NCI-H82 treated with DMSO at 0.1 percent for 48 hours (cell line): ENCODE measurements at regions not wholly inside any gene's neighbourhood (a gene's known extent, or its start where the extent isn't known, plus 50 kb on each side); places are given as distances from the start of the nearest gene placed in this dataset.
"Not testable (repeated sequence)": the region's sequence is repeated elsewhere in the genome, so short reads cannot be mapped to it uniquely, and the experiment has no call there.

Experiments used
- DNase-seq: peaks from one replicate; lab custom pipeline; 2025; ENCODE audit not compliant: unreplicated experiment; lab: John Stamatoyannopoulos, UW

GRCh38 chr14:53231171-53231570 lies 78.0 kb upstream of the DDHD1 start:
- no peak for DNase-seq

DNA sequence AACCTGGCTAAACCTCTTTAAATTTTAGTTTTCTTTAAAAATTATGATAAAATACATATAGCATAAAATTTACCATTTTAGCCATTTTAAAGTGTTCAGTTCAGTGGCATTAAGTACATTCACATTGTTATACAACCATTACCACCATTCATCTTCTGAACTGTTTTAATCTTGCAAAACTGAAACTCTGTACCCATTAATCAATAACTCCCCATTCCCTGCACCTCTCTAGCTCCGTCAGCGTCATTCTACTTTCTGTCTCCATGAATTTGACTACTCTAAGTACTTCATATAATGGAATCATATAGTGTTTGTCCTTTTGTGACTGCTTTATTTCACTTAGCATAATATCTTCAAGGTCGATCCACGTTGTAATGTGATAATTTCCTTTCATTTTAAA lies 75.8 kb upstream of the DDHD1 start:
- DNase-seq, result no peak

DNA sequence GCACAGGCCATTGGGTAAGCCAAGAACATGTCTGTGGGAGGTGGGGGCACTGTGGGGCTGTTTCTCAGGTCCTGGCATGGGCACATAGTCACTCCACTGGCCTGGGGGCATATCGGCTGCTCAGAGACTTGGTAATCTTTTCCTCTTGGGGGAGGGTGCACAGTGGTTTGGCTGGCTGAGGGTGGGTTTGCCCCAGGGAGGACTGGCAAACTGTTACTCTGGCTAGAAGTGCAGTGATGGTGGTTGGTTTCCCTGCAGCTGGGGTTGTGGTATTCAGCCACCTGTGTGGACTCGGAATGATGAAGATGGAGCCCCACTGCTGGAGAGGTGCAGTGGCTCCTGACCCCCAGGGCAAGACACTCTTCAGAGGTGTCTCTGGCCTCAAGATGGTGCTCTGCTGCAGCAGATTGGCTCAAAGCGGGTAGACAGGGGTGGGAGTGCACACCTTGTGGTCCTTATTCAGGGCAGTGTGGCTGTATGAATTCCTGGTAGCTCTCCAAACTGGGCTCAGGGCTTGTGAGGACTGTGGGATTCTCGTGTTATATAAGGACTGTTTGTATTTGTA lies 74.1 kb upstream of the DDHD1 start:
- no peak for DNase-seq

DNA sequence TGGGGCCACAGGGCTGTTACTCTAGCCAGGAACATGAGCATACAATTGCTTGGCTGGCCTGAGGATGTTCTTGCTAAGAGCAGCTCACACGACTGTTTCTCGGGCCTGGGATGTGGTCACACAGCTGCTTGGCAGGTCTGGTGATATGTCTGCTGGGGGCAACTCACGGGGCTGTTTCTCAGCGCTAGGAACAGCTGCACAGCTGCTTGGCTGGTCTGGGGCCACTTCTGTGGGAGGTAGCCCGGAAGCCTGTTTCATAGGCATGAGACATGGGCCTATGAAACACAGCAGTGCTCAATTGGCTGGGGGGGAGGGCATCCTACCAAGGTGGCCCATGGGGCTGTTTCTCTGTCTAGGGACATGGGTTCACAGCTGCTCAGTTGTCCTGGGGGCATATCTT lies 73.4 kb upstream of the DDHD1 start:
- DNase-seq, result no peak

DNA sequence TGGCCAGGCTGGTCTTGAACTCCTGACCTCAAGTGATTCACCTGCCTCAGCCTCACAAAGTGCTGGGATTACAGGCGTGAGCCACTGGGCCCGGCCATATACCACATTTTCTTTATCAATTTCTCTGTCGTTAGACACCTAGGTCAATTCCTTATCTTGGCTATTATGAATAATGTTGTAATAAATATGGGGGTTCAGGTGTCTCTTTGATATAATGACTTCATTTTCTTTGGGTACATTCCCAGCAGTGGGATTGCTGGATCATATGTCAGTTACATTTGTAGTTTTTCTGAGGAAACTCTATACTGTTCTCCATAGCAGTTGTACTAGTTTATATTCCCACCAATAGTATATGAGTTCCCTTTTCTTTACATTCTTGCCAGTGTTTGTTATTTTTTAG lies 67.8 kb upstream of the DDHD1 start:
- no peak for DNase-seq

- no peak for DNase-seq
Observed at GRCh38 chr14:53218161-53218560, 65.0 kb upstream of the DDHD1 start.

DNA sequence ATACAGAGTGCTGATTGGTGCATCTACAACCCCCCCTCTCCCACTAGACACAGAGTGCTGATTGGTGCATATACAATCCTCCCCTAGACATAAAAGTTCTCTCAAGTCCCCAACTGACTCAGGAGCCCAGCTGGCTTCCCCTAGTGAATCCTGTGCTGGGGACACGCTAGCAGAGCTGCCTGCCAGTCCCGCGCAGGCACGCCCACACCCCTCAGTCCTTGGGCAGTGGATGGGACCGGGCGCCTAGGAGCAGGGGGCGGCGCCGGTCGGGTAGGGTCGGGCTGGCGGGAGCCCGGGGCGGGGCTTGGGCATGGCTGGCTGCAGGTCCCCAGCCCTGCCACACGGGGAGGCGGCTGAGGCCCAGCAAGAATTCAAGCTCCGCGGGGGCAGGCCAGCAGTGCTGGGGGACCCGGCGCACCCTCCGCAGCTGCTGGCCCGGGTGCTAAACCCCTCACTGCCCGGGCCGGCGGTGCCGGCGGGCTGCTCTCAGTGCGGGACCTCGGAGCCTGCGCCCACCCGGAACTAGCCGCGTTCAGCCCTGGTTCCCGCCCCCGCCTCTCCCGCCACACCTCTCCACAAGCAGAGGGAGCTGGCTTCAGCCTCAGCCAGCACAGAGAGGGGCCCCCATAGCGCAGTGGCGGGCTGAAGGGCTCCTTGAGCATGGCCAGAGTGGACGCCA lies 64.3 kb upstream of the DDHD1 start:
- DNase-seq, result no peak

GRCh38 chr14:53216955-53217315 lies 63.8 kb upstream of the DDHD1 start:
- DNase-seq, result not testable (repeated sequence)

GRCh38 chr14:53216478-53216877 lies 63.4 kb upstream of the DDHD1 start:
- not testable (repeated sequence) for DNase-seq

DNA sequence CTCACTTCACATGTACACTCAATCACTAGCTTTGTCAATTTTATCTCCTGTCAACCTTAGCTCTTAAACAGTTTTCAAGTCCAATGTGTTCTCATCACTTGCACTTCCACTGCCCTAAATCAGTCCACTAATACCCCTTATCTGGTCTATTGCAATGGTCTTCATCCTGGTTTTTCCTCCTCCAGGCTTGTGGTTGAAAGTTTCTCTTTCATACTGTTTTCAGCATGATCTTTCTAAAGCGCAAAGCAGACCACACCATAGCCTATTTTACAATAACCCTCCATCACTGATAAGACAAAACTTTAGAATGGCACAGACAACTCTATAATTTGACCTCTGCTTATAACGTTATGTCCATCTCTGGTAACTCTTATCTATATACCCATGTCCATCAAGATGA lies 62.0 kb upstream of the DDHD1 start:
- no peak for DNase-seq

DNA sequence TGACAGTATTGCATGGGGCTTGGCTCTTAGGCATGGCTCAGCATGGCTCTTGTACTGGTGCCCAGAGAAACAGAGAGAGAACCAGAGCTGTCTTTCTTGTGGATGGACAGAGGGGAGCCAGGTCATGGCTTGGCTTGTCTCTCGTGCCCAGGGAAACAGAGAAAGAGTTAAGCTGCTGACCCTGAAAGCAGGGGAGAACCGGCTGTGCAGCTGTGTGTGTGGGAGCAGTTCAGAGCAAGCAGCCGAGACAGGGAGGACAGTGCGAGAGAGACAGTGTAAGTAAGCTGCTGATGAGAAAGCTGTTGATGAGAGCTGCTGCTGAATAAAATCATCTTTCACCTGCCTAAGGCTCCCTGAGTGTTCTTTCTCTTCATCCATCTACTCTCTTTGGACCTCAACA lies 61.3 kb upstream of the DDHD1 start:
- no peak for DNase-seq

DNA sequence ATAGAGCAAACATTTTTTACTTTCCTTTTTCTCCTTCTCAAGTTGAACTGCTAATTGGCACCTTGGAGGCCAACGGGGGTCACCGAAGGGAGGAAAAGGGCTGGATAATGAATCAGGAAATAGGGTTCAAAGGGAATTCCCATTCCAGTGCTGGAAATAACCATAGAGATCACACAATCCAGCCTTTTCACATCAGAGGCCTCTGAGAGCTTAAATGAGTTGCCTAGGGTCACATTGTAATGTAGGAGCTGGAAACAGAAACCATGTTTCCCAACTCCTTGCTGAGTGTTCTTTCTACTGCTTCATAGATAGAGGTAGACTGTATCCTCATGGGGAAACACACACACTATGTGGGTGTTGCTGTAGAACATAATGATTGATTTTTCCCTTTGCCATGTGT lies 60.6 kb upstream of the DDHD1 start:
- no peak for DNase-seq

- DNase-seq, result no peak
Observed at GRCh38 chr14:53209370-53209769, 56.2 kb upstream of the DDHD1 start.
